ENCODE measurements at regions not wholly inside any gene's neighbourhood (a gene's known extent, or its start where the extent isn't known, plus 50 kb on each side); places are given as distances from the start of the nearest gene placed in this dataset.

DNA sequence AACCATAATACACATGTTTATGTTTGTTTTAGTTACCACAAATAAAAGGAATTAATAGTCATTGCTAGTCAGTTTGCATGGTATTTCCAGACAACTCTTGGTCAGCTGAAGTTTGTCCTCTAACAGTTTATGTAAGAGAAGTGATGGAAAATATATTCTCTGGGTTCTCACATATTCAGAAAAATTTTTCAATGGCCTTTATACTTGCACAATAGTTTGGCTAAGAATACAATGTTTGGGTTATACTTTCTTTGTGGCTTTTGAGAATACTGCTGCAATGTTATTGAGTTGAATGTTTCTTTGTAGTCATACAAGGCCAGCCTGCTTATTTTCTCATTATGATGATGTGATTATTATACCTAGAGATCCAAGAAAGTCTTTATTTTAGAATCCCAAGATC is 133.9 kb downstream of the RAP2B start:
- Histone ChIP-seq H3K36me3 (replicated peaks; ENCODE audit: low read depth, low read length) (no peaks in the 10 kb centered on the region), H3K4me1 (ENCODE audit: low read length) (0 out of 2 replicates have a peak, but pooled peaks cover 4% of the 10 kb centered on the region), H3K4me2 (ENCODE audit: low read length) (no peak overlapping the region), H4K20me1 (ENCODE audit: insufficient read depth, low read length) (no peaks in the 10 kb centered on the region), H3K9ac (ENCODE audit: low read length) (no peak overlapping the region), H3K9me3 (ENCODE audit: insufficient read depth, low read length) (no peaks in the 10 kb centered on the region), H3K79me2 (ENCODE audit: low read length) (no peaks in the 10 kb centered on the region), H3K27ac (ENCODE audit: low read length) (no peak overlapping the region), H3K4me3 (ENCODE audit: low read length) (no peak overlapping the region), H3K27me3 (ENCODE audit: low read depth, low read length) (no peaks in the 10 kb centered on the region), H2AFZ (ENCODE audit: low read depth, low read length) (no peak overlapping the region)
- TF ChIP-seq EZH2phosphoT487 (IDR thresholded peaks at IDR 0.05; ENCODE audit: low read depth) = no peak
- TF ChIP-seq, protein P1, sequence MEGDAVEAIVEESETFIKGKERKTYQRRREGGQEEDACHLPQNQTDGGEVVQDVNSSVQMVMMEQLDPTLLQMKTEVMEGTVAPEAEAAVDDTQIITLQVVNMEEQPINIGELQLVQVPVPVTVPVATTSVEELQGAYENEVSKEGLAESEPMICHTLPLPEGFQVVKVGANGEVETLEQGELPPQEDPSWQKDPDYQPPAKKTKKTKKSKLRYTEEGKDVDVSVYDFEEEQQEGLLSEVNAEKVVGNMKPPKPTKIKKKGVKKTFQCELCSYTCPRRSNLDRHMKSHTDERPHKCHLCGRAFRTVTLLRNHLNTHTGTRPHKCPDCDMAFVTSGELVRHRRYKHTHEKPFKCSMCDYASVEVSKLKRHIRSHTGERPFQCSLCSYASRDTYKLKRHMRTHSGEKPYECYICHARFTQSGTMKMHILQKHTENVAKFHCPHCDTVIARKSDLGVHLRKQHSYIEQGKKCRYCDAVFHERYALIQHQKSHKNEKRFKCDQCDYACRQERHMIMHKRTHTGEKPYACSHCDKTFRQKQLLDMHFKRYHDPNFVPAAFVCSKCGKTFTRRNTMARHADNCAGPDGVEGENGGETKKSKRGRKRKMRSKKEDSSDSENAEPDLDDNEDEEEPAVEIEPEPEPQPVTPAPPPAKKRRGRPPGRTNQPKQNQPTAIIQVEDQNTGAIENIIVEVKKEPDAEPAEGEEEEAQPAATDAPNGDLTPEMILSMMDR (IDR thresholded peaks at IDR 0.05; ENCODE audit: low read depth, low read length) = no peak

GRCh38 chr3:153305189-153305588 is 143.2 kb downstream of the RAP2B start:
- Histone ChIP-seq H3K4me1 (ENCODE audit: low read length) (no peaks in the 10 kb centered on the region), H3K9me3 (ENCODE audit: insufficient read depth, low read length) (no peaks in the 10 kb centered on the region), H3K4me2 (ENCODE audit: low read length) (no peak overlapping the region), H2AFZ (ENCODE audit: low read depth, low read length) (no peak overlapping the region), H3K79me2 (ENCODE audit: low read length) (no peaks in the 10 kb centered on the region), H3K27ac (ENCODE audit: low read length) (no peak overlapping the region), H3K4me3 (ENCODE audit: low read length) (no peak overlapping the region), H3K9ac (ENCODE audit: low read length) (no peak overlapping the region), H3K36me3 (replicated peaks; ENCODE audit: low read depth, low read length) (no peaks in the 10 kb centered on the region), H4K20me1 (ENCODE audit: insufficient read depth, low read length) (no peaks in the 10 kb centered on the region), H3K27me3 (ENCODE audit: low read depth, low read length) (no peaks in the 10 kb centered on the region)
- no peak for TF ChIP-seq EZH2phosphoT487 (IDR thresholded peaks at IDR 0.05; ENCODE audit: low read depth)
- TF ChIP-seq, protein P1 (IDR thresholded peaks at IDR 0.05; ENCODE audit: low read depth, low read length) = no peak

DNA sequence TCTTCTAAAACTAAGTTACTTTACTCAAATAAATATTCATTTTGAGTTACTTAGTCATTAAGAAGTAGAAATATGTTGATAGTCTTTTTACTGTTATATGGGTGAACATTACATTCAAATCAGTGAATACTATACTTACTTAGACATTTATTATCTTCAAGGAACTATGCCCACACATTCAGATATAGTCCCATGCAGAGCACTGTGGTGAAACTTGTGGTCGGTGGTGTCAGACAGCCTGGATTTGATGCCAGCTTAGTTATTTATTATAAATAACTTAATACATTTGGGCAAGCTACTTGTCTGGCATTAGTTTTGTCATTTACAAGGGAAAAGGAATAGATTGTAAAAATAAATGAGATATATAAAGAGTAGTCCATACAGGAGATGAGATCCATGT is 149.5 kb downstream of the RAP2B start:
- Histone ChIP-seq H3K27me3 (ENCODE audit: low read depth, low read length) (no peaks in the 10 kb centered on the region), H3K9ac (ENCODE audit: low read length) (no peak overlapping the region), H2AFZ (ENCODE audit: low read depth, low read length) (no peak overlapping the region), H4K20me1 (ENCODE audit: insufficient read depth, low read length) (no peaks in the 10 kb centered on the region), H3K4me1 (ENCODE audit: low read length) (no peaks in the 10 kb centered on the region), H3K27ac (ENCODE audit: low read length) (no peak overlapping the region), H3K4me2 (ENCODE audit: low read length) (no peak overlapping the region), H3K36me3 (replicated peaks; ENCODE audit: low read depth, low read length) (no peaks in the 10 kb centered on the region), H3K4me3 (ENCODE audit: low read length) (no peak overlapping the region), H3K9me3 (ENCODE audit: insufficient read depth, low read length) (no peaks in the 10 kb centered on the region), H3K79me2 (ENCODE audit: low read length) (no peaks in the 10 kb centered on the region)
- TF ChIP-seq EZH2phosphoT487 (IDR thresholded peaks at IDR 0.05; ENCODE audit: low read depth) = no peak
- TF ChIP-seq, protein P1 (IDR thresholded peaks at IDR 0.05; ENCODE audit: low read depth, low read length) = no peak

DNA sequence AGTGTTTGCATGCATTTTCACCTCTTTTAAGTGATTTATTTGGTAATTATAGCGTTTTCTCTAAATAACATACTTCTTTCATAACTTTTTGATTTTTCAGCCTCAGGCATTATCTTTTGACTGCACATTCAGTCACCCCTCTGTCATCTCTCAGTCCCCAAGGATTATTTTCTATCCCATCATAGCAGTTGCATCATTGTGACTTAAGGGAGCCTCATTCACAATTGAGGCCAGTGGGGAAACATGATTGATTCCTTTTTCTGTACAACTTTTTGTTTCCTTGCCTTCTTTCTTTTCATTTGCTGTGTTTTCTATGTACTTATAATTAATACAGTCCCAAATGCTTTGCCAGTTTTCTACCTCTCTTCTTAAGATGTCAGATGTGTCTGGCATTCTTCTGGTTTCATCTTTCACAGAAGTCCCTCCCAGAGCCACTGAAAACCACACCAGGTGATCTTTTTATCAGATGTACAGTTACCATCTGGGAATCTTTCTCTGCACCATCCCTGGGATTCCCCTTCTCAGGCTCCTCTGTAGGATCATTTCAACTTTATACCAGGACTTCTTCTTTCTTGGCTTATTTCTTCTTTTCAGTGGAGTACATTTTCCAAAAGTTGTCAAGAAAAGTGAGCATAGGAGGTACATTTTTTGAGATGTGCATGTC is 151.4 kb downstream of the RAP2B start:
- H3K4me2 ChIP-seq (ENCODE audit: low read length) = no peak overlapping the region
- no peak overlapping the region for H2AFZ ChIP-seq (ENCODE audit: low read depth, low read length)
- H3K4me3 ChIP-seq (ENCODE audit: low read length) = no peak overlapping the region
- H3K27me3 ChIP-seq (ENCODE audit: low read depth, low read length) = no peaks in the 10 kb centered on the region
- no peak overlapping the region for H3K9ac ChIP-seq (ENCODE audit: low read length)
- no peaks in the 10 kb centered on the region for H3K79me2 ChIP-seq (ENCODE audit: low read length)
- H3K27ac ChIP-seq (ENCODE audit: low read length) = no peak overlapping the region
- TF ChIP-seq, protein P1 (IDR thresholded peaks at IDR 0.05; ENCODE audit: low read depth, low read length) = no peak
- no peak for TF ChIP-seq EZH2phosphoT487 (IDR thresholded peaks at IDR 0.05; ENCODE audit: low read depth)
- H3K9me3 ChIP-seq (ENCODE audit: insufficient read depth, low read length) = no peaks in the 10 kb centered on the region
- H3K4me1 ChIP-seq (ENCODE audit: low read length) = no peaks in the 10 kb centered on the region
- no peaks in the 10 kb centered on the region for H4K20me1 ChIP-seq (ENCODE audit: insufficient read depth, low read length)
- no peaks in the 10 kb centered on the region for H3K36me3 ChIP-seq (replicated peaks; ENCODE audit: low read depth, low read length)
